NCI-H187 (cell line): ENCODE measurements at regions not wholly inside any gene's neighbourhood (a gene's known extent, or its start where the extent isn't known, plus 50 kb on each side); places are given as distances from the start of the nearest gene placed in this dataset.
"Not testable (repeated sequence)": the region's sequence is repeated elsewhere in the genome, so short reads cannot be mapped to it uniquely, and the experiment has no call there.

Experiments
- DNase-seq, 2 experiments: peaks; one replicate each; lab custom pipeline; 2025; lab: John Stamatoyannopoulos, UW

DNA sequence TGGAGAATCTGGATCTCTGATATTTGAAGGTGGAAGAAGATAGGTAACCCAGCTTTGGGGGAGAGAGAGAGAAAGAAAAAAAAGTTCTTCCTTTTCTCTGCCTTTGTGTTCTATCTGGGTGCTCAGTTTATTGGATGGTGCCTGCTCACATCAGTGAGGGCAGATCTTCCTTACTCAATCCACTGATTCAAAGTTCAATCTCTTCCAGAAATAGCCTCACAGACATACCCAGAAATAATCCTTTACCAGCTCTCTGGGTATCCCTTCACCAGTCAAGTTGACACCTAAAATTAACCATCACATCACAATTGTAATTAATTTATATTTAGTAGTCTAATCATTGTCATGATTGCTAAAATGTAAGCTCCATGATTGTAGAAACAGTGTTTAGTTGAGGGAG, 189.1 kb downstream of the EPM2A start:
- no peak for DNase-seq

GRCh38 chr6:145547594-145548335, 187.6 kb downstream of the EPM2A start:
- DNase-seq, result no peak

DNA sequence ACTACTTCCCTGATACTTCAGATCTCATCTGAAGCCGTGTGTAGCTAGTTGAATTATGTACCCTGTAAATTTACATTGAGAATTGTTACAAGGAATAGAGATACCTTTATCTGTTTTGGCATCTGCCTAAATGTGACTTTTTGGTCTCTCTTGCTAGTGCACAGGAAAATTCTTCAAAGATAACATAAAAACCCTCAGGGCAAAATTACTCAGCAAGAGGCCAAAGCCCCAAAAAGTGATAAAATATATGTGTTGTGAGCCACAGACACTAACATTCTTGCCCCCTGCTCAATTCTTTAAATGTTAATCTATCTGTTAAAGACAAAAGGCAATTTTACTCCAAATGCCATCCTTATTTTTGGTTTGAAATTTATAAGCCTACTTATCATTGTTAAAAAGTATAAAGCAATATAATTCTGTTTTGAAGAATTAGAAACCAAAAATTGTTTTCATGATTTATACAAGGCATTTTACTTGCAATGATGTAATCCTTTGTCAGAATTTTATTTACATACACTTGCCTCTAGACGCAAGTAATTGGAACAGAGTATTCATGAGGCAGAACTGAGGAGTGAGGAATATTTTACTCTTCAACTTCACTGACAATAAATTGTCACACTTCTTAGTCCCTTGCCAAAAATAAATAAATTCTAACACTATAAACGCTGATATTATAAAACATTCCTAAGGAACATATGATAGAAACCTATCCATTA, 186.2 kb downstream of the EPM2A start:
- no peak for DNase-seq

DNA sequence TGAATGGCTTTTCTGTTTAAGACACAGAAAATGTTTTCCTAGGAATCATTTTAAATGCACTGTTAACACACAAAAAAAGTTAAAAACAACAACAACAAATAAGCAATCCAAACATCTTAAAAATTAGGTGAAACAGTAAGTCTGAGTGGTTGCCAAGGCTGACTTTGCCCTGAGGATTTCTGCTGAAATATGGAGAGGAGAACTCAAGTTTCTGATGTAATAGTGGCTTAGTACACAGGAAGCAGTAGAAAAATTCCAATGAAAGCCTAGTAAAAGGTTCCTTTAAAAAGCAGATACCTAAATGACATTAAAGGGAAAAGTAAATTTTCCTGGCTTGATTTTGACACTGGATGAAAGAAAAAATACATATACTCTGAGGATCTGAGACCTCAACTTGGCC, 184.2 kb downstream of the EPM2A start:
- no peak for DNase-seq

- no peak for DNase-seq
These were observed 180.2 kb downstream of the EPM2A start for GRCh38 chr6:145555084-145555483.

DNA sequence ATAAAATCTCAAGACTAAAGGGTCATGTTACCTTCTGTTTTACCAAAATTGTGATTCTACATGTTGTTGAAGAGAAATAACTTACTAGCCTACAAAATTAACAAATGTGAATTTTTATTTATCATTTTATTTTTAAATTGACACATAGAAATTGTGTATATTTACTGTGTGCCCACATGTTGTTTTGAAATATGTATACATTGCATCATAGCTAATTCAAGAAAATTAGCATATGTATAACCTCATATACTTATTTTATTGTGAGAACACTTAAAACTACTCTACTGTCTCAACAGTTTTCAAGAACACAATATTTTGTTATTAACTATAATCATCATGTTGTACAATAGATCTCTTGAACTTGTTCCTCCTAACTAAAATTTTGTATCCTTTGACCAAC, 177.8 kb downstream of the EPM2A start:
- DNase-seq, result no peak

GRCh38 chr6:145559836-145560235, 175.5 kb downstream of the EPM2A start:
- no peak for DNase-seq

GRCh38 chr6:145561095-145562072, 173.9 kb downstream of the EPM2A start:
- DNase-seq, result no peak

GRCh38 chr6:145562771-145563615, 172.3 kb downstream of the EPM2A start:
- DNase-seq, result peak; percentile 16 to 35

DNA sequence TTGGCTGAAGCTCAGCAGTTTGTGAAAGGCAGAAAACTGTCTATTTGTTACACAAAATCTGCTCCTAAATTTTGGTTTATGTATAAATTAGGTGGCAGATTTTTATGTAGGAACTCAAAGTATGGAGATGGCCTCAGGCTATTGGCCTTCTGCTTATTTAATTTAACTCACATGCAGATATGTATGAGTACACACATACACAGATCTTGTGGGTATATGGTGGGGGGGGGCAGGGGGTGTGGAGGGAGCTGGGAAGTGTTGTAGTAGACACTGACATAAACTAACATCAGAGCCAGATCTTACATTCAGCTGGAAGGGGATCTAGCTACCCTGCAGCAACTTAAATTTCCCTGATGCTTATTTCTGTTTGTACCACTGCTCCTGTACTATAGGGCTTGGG, 170.8 kb downstream of the EPM2A start:
- DNase-seq, result no peak

- DNase-seq, result no peak
These were observed 167.6 kb downstream of the EPM2A start for GRCh38 chr6:145567684-145568252.

DNA sequence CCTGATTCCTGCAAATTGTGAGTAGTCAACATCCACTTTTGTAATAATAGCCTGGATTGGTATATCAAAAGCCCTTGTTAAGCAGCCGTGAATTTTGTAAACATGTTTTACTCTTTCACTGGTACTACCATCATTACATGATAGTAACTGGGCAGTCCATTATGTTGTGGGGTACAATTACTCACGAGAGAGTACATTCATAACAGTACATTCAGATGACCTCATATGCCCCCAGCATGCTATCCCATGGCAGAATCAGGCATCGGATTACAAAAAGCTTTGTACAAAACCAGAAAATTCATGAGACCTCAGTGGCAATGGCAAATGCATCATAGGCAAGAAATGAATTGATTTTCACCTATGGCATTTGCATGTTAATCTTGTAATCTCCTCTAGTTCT, 166.2 kb downstream of the EPM2A start:
- no peak for DNase-seq

DNA sequence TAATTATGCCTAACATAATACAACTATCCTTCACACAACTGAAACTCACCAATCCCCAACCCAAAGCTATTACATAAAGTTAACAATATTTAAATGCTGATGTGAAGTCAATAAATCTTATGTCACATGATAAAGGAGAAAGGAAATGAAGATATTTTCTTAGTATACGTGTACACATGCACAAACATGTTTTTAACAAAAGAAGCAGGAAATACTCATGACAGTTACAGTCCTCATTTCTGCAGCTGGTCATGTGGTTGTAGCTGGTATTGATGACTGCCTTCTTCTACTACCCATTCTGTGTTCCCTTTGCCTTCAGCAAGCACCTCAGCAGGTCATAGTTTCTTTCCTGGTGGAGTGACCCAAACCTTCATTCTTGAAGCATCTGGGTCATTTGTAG, 165.0 kb downstream of the EPM2A start:
- DNase-seq, result not testable (repeated sequence)

- DNase-seq, result not testable (repeated sequence)
These were observed 161.1 kb downstream of the EPM2A start for GRCh38 chr6:145574269-145574668.
